HEK293 (cell line): ENCODE measurements at regions not wholly inside any gene's neighbourhood (a gene's known extent, or its start where the extent isn't known, plus 50 kb on each side); places are given as distances from the start of the nearest gene placed in this dataset.

Experiments used
- BCL11A ChIP-seq: fragments of 450-650 bp; formaldehyde crosslinking; IDR thresholded peaks from 2 replicates; pipeline ENCODE4 v1.5.1; 2016; ENCODE audit warnings: low read depth, missing biosample characterization, missing genetic modification characterization
- KLF1 ChIP-seq: fragments of 450-650 bp; formaldehyde crosslinking; IDR thresholded peaks from 2 replicates; pipeline ENCODE4 v1.5.1; 2016; ENCODE audit warnings: missing biosample characterization, missing genetic modification characterization
- MEIS1 ChIP-seq: sonication (generic); formaldehyde crosslinking; IDR thresholded peaks from 2 replicates; pipeline ENCODE4 v1.8.1; 2022; ENCODE audit warnings: missing genetic modification reagents, mild to moderate bottlenecking, borderline replicate concordance
- MZF1 ChIP-seq: fragments of 450-650 bp; formaldehyde crosslinking; IDR thresholded peaks from 2 replicates; pipeline ENCODE4 v1.5.1; 2017; ENCODE audit warnings: missing biosample characterization, missing genetic modification characterization, borderline replicate concordance
- ZBTB7A ChIP-seq: fragments of 450-650 bp; formaldehyde crosslinking; IDR thresholded peaks from 2 replicates; pipeline ENCODE4 v1.5.1; 2016; ENCODE audit warnings: low read depth, missing biosample characterization, missing genetic modification characterization
- ZNF112 ChIP-seq: fragments of 450-650 bp; formaldehyde crosslinking; IDR thresholded peaks from 2 replicates; pipeline ENCODE4 v1.5.0; 2017; ENCODE audit warnings: missing biosample characterization, missing genetic modification characterization
- ZNF404 ChIP-seq: fragments of 450-650 bp; formaldehyde crosslinking; IDR thresholded peaks from 2 replicates; pipeline ENCODE4 v1.5.1; 2017; ENCODE audit warnings: missing biosample characterization, missing genetic modification characterization
- ZNF426 ChIP-seq: fragments of 450-650 bp; formaldehyde crosslinking; IDR thresholded peaks from 2 replicates; pipeline ENCODE4 v1.5.1; 2017; ENCODE audit warnings: missing biosample characterization, missing genetic modification characterization, mild to moderate bottlenecking, inconsistent platforms, moderate library complexity
- ZNF548 ChIP-seq: fragments of 450-650 bp; formaldehyde crosslinking; IDR thresholded peaks from 2 replicates; pipeline ENCODE4 v1.5.1; 2016; ENCODE audit warnings: missing biosample characterization, missing genetic modification characterization
- ZNF830 ChIP-seq: fragments of 450-650 bp; IDR thresholded peaks from 2 replicates; pipeline ENCODE4 v1.5.0; 2018; ENCODE audit warnings: missing biosample characterization, missing genetic modification characterization, low read depth, mild to moderate bottlenecking, moderate library complexity
- TF ChIP-seq, protein P1 (sequence below): fragments of 450-650 bp; formaldehyde crosslinking; IDR thresholded peaks from 2 replicates; pipeline ENCODE4 v1.5.1; 2016; ENCODE audit warnings: missing biosample characterization, missing genetic modification characterization, low read depth
- TF ChIP-seq, protein P2 (sequence below): fragments of 450-650 bp; formaldehyde crosslinking; IDR thresholded peaks from 2 replicates; pipeline ENCODE4 v1.5.1; 2016; ENCODE audit warnings: missing biosample characterization, missing genetic modification characterization
- TF ChIP-seq, protein P3 (sequence below): fragments of 450-650 bp; formaldehyde crosslinking; IDR thresholded peaks from 2 replicates; pipeline ENCODE4 v1.5.1; 2016; ENCODE audit warnings: missing biosample characterization, missing genetic modification characterization

DNA sequence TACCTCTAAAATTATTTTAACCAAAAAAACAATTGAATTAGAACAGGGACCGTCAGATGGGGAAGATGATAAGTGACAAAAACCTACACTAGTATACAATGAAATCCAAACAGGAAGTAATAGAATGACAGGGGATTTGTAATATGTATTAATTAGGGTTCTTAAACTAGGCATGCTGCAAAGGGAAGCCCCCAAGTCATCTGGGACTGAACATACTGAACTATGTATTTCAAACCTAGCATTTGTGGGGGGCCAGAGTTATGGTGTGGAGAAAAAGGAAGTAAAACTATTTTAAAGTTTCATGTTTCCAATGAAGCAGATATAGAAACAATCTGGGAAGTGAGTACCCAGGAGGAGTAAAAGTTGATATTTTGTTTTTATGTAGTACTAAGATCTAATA is 133.2 kb upstream of the HS3ST3A1 start:
- TF ChIP-seq ZNF548 (tag by site-specific recombination) (no peak), ZNF830 (tag by site-specific recombination) (no peak), MEIS1 (CRISPR knock-in tag) (no peak), ZNF404 (tag by site-specific recombination) (no peak), ZBTB7A (tag by site-specific recombination) (no peak), MZF1 (tag by site-specific recombination) (no peak), KLF1 (tag by site-specific recombination) (no peak), ZNF112 (tag by site-specific recombination) (no peak), BCL11A (no peak), ZNF426 (tag by site-specific recombination) (no peak)
- TF ChIP-seq, protein P1, sequence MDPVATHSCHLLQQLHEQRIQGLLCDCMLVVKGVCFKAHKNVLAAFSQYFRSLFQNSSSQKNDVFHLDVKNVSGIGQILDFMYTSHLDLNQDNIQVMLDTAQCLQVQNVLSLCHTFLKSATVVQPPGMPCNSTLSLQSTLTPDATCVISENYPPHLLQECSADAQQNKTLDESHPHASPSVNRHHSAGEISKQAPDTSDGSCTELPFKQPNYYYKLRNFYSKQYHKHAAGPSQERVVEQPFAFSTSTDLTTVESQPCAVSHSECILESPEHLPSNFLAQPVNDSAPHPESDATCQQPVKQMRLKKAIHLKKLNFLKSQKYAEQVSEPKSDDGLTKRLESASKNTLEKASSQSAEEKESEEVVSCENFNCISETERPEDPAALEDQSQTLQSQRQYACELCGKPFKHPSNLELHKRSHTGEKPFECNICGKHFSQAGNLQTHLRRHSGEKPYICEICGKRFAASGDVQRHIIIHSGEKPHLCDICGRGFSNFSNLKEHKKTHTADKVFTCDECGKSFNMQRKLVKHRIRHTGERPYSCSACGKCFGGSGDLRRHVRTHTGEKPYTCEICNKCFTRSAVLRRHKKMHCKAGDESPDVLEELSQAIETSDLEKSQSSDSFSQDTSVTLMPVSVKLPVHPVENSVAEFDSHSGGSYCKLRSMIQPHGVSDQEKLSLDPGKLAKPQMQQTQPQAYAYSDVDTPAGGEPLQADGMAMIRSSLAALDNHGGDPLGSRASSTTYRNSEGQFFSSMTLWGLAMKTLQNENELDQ (tag by site-specific recombination): no peak
- TF ChIP-seq, protein P2, sequence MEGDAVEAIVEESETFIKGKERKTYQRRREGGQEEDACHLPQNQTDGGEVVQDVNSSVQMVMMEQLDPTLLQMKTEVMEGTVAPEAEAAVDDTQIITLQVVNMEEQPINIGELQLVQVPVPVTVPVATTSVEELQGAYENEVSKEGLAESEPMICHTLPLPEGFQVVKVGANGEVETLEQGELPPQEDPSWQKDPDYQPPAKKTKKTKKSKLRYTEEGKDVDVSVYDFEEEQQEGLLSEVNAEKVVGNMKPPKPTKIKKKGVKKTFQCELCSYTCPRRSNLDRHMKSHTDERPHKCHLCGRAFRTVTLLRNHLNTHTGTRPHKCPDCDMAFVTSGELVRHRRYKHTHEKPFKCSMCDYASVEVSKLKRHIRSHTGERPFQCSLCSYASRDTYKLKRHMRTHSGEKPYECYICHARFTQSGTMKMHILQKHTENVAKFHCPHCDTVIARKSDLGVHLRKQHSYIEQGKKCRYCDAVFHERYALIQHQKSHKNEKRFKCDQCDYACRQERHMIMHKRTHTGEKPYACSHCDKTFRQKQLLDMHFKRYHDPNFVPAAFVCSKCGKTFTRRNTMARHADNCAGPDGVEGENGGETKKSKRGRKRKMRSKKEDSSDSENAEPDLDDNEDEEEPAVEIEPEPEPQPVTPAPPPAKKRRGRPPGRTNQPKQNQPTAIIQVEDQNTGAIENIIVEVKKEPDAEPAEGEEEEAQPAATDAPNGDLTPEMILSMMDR (tag by site-specific recombination): no peak
- TF ChIP-seq, protein P3, sequence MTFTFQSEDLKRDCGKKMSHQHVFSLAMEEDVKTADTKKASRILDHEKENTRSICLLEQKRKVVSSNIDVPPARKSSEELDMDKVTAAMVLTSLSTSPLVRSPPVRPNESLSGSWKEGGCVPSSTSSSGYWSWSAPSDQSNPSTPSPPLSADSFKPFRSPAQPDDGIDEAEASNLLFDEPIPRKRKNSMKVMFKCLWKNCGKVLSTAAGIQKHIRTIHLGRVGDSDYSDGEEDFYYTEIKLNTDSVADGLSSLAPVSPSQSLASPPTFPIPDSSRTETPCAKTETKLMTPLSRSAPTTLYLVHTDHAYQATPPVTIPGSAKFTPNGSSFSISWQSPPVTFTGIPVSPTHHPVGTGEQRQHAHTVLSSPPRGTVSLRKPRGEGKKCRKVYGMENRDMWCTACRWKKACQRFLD (tag by site-specific recombination): no peak
